ACHN (cell line): ENCODE measurements at regions not wholly inside any gene's neighbourhood (a gene's known extent, or its start where the extent isn't known, plus 50 kb on each side); places are given as distances from the start of the nearest gene placed in this dataset.

ENCODE experiments used
- DNase-seq: peaks from one replicate; pipeline ENCODE4 v3.0.0-alpha.2; 2015
- in situ Hi-C: cut with HindIII; loops from 2 replicates; pipeline ENCODE4 v1.10.0; 2017; ENCODE audit warnings: low sequenced_read_pairs, low pct_ligation_motif_present, low pct_unique_long_range_greater_than_20kb

- no peak for DNase-seq
- in situ Hi-C loops, result no loop called here
These were observed 437.2 kb upstream of the HS6ST1 start for GRCh38 chr2:128755695-128756364.

GRCh38 chr2:128756365-128756717, 437.7 kb upstream of the HS6ST1 start:
- no peak for DNase-seq
- in situ Hi-C loops, result no loop called here

- no peak for DNase-seq
- in situ Hi-C loops, result no loop called here
These were observed 447.1 kb upstream of the HS6ST1 start for GRCh38 chr2:128765811-128766210.

- DNase-seq, result no peak
- in situ Hi-C loops, result no loop called here
These were observed 449.4 kb upstream of the HS6ST1 start for GRCh38 chr2:128768041-128768440.

GRCh38 chr2:128769457-128770142, 450.9 kb upstream of the HS6ST1 start:
- in situ Hi-C loops, result no loop called here
- DNase-seq, result no peak

GRCh38 chr2:128770143-128771085, 451.7 kb upstream of the HS6ST1 start:
- DNase-seq, result no peak
- in situ Hi-C loops, result no loop called here

GRCh38 chr2:128771401-128771800, 452.7 kb upstream of the HS6ST1 start:
- in situ Hi-C loops, result no loop called here
- DNase-seq, result no peak

- in situ Hi-C loops, result no loop called here
- no peak for DNase-seq
These were observed 454.0 kb upstream of the HS6ST1 start for GRCh38 chr2:128772671-128773070.

- in situ Hi-C loops, result no loop called here
These were observed 455.1 kb upstream of the HS6ST1 start for GRCh38 chr2:128773641-128774319.

GRCh38 chr2:128774320-128775216, 455.9 kb upstream of the HS6ST1 start:
- DNase-seq, result no peak
- in situ Hi-C loops, result no loop called here

More at GRCh38 chr2:128773641-128774319, 455.1 kb upstream of the HS6ST1 start:
- no peak for DNase-seq

- DNase-seq, result no peak
- in situ Hi-C loops, result no loop called here
These were observed 456.7 kb upstream of the HS6ST1 start for GRCh38 chr2:128775217-128775913.

GRCh38 chr2:128775914-128776285, 457.2 kb upstream of the HS6ST1 start:
- in situ Hi-C loops, result no loop called here
- DNase-seq, result no peak

- no peak for DNase-seq
- in situ Hi-C loops, result no loop called here
These were observed 458.0 kb upstream of the HS6ST1 start for GRCh38 chr2:128776461-128777195.

GRCh38 chr2:128777196-128778035, 458.7 kb upstream of the HS6ST1 start:
- in situ Hi-C loops, result no loop called here
- no peak for DNase-seq

GRCh38 chr2:128778843-128779242, 460.2 kb upstream of the HS6ST1 start:
- no peak for DNase-seq
- in situ Hi-C loops, result no loop called here
